Globus pallidus (tissue), 1 donor: ENCODE measurements at regions not wholly inside any gene's neighbourhood (a gene's known extent, or its start where the extent isn't known, plus 50 kb on each side); places are given as distances from the start of the nearest gene placed in this dataset.
"Not testable (repeated sequence)": the region's sequence is repeated elsewhere in the genome, so short reads cannot be mapped to it uniquely, and the experiment has no call there.

Source experiments
- DNase-seq: peaks from one replicate; pipeline ENCODE4 v3.0.0-alpha.2; 2015; ENCODE audit warnings: low spot score

DNA sequence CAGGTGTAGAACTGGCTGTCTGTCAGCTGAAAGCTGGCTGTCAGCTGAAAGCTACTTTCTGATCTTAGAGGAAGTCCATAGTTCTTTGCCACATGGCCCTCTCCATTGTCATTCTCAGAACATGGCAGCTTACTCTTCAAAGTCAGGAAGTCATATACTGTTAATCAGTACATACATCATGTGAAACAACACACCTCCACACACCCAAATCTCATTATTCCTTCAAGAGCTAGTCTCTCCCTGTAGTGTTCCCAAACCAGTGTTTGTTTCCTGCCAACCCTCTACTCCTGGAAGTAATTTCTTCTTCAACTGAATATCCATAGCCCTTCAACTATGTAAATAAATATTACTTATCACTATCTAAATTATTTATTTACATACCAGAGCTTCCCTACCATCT lies 58.9 kb downstream of the OR5AK2 start:
- no peak for DNase-seq

DNA sequence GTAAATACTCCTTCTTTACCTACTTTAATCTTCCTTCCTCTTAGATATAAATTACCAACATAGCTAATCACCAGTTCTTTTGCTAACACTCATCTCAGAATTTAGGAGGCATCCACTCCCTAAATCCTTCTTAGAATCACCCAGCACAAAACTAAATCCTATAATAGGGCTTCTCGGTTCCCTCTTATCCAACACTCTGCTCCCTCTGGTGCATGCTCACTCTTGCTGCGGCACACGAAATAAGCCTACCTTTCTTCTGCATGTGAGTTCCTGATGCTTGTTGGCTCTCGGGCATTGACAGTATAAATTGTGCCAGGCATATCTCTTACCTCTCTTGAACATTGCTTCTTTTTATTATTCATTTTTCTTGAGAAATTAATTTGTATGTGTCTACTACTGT lies 61.0 kb downstream of the OR5AK2 start:
- no peak for DNase-seq

DNA sequence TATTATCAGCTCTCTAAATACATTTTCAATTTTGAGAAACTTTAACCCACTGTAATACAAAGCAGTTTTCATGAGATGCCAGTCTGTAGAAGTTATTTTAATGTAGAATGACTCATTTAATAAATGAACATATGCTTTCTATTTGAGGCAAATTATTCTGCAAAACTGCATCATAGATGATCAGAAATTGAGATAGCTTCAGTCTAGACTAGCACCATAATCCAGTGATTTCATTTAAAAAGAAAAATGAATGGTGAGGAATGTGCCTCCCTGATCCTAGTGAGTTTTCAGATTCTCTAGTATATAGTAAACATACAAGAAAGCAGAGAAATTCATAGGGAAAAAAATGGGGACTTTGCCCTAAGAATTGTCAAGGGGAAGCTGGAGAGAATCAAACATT lies 66.1 kb downstream of the OR5AK2 start:
- no peak for DNase-seq

DNA sequence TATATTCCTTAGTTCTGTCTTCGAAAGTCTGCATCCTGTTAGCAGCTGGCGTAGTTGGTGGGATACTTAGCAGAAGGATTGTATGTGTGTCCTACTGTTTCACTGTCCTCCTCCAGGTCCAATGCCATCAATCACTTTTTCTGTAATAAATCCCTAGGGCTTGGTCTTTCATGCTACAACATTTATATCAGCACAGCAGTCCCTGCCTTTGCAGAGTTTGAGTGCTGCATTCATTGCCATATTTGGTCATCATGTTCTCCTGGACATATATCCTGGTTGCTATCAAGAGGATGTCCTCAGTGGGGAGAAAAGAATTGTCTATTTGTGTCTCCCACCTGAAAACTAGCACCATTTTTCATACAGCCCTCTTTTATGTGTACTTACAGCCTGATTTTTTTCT lies 67.0 kb downstream of the OR5AK2 start:
- DNase-seq = no peak

DNA sequence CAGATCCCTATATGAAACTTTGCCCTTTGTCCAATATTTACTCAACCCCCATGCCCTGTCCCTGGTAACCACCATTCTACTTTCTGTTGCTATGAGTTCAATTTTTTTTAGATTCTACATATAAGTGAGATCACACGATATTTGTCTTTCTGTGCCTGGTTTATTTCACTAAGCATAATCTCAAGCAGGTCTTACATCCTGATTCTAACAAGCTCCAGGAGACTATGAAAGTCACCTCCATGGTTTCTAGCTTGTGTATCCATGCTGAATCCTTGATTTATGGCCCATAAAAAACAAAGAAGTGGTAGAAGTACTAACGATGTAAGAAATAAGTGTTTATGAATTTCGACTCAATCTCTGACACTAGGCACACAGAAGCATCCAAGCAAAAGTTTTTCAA lies 68.0 kb downstream of the OR5AK2 start:
- no peak for DNase-seq

DNA sequence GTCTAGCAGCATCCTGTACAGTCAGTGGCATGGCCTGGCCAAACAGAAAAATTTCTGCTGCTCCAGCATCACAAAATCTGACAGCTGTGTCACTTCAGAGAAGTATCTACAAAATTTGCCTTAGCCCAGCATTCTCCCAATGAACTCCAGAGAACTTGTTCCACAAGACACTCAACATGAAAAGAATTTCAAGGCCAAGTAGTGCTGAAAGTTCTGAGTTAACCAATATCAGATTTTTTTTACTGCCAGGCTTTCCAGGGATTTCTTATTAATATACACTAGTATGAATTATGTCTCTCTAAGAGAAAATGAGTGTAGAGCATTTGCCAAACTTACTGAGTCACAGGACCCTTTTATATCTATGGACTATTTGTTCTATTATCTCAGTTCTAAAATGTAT lies 68.8 kb downstream of the OR5AK2 start:
- no peak for DNase-seq

DNA sequence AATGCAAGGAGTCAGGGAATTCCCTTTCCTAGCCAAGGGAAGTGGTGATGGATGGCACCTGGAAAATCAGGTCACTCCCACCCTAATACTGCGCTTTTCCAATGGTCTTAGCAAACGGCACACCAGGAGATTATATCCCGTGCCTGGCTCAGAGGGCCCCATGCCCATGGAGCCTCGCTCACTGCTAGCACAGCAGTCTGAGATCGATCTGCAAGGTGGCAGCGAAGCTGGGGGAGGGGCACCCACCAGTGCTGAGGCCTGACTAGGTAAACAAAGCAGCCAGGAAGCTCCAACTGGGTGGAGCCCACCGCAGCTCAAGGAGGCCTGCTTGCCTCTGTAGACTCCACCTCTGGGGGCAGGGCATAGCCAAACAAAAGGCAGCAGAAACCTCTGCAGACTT lies 74.2 kb downstream of the OR5AK2 start:
- not testable (repeated sequence) for DNase-seq

DNA sequence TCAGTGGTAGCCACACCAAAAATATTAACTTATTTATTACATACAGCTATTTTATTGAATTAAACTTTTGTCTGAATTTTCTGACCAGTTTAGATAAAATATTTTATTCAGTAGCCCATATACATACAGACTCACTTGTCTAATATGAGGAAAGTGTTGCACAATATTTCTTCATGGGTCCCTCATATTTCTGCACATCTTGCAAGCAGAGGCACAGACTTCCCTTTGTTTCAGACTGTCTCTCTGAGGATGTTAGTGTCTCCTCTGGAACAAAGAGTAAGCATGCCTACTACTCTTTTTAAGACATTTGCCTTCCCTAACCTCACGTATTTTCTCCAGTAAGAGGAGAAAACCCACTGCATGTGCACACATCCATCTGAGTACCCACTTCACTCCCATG lies 81.2 kb downstream of the OR5AK2 start:
- no peak for DNase-seq

DNA sequence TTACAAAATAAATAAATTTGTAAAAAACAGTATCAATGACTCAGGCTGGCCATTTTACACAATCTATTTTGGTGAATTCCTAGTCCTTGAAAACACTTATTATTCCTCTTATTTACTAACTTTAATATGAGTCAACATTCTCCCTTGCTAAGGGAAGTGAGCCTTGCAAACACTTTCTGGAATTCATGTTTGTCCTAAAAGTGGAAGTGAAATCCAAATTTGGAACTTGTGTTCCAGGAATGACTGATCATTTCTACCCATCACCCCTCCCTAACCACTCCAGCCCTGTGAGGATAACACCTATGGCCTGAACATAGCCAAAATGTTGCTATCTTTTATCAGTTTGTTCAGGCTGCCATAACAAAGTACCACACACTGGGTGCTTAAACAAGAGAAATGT lies 83.1 kb downstream of the OR5AK2 start:
- DNase-seq = no peak

DNA sequence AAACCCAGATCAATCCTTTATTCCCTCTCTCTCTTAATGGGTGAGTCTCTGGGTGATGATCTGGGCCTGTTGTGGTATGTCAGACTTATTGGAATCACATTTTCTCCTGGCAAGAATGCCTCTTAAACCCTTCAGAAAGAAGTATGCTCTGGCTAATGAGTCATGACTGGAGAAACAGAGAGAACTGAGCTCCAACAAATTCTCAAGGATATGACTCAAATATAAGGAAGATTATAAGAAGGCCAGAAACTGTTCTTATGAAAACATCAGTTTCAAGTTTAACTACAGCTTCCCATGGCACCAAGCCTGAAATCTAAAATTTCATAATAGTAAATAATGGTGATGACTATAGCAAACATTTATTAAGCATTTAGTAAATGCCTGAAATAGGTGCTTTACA lies 83.9 kb downstream of the OR5AK2 start:
- no peak for DNase-seq

DNA sequence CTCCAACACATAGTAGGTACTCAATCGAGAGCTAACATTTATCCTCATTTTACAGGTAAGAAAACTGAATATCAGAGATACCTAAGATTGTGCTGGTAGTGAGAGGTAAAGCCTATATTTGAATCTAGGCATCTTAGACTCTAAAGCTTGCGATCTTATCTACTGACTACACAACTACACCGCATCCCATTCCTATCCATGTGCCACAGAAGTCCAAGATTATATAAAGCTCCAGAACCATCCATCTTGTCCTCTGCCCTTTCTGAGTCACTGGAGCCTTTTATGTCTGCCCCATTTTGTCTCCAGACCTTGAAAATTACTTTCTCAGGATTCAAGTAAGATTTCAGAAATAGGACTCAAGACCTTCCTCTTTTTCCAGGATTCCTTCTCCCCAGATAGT lies 84.4 kb downstream of the OR5AK2 start:
- DNase-seq = no peak

DNA sequence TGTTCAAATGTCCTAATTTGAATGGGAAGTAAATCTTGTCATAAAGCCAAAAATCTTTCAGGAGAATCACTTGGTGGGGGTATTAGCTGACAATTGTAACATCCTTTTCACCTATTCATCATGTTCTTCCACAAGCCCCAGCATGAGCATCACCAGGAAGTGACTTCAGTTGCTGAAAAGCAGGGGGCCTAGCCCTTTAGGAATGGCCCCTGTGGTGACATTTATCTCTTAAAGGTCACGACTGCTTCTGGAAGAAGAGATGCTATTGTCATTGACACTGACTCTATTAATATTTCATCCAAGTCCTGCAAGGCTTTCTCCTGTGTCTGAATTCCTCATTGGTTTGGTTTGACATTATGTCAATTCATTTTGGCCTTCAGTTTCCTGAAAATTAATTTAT lies 92.6 kb downstream of the OR5AK2 start:
- DNase-seq = no peak

DNA sequence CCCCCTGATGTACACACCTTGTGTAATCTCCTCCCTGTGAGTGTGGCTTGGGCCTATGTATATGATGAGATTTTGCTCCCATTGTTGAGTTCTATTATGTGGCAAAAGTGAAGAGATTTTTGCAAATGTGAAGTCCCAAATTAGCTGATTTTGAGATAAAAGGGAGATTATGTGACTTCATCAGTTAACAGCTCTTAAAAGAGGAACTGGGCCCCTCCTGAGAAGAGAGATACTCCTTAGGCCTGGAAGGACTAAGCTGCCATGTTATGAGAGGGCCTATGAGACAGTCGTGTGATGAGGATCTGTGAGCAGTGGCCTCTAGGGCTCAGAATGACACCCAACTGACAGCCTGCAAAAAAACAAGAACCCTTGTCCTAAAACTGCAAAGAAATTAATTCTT lies 93.4 kb downstream of the OR5AK2 start:
- DNase-seq = no peak

DNA sequence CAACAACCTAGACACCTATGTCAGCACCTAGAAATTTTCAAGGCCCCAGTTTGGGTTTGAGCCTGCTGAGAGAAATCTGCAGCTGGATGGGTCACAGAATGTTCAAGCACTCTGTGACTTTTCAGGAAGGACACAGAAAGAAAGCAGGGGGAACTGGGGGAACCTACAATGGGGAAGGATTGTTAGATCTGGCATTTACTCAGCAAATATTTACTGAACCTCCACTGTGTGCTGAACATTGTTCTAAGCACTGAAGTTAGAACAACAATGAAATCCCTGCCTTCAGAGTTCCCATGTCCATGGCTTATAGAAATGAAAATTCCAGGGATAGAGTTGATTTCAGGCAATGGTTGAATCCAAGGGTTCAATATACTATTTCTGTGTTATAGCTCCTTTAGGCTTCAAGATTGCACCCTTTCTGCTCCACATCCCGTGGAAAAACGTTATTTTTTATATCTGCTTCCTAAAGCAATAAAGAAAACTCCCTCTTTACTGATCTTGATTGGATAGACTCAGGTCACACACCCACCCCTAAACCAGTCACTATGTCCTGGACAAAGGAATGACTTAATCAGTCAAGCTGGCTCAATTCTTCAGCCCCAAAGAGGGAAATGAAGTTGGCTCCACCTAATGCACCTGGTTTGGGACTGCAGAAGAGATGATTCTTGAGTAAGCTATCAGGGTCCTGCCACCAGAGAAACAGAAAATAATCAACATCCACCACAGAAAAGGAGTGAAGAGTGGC lies 95.1 kb downstream of the OR5AK2 start:
- DNase-seq = no peak

DNA sequence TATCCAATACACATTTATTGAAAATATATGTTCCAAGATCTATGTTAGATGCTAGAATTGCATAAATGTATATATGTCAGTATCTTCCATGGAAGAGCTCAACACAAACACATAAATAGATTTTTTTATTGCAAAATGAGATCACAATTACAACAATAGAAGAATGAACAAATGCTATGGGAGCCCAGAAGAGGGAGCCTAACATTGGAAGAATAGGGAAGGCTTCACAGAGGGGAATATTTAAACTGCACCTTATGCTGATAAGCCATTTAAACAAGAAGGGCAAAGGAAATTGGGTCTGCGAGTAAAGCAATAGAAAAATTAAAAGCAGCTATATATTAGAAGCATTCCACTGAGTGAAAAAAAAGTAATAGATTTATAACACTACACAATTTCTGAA lies 96.1 kb upstream of the LRRC55 start:
- DNase-seq = no peak

DNA sequence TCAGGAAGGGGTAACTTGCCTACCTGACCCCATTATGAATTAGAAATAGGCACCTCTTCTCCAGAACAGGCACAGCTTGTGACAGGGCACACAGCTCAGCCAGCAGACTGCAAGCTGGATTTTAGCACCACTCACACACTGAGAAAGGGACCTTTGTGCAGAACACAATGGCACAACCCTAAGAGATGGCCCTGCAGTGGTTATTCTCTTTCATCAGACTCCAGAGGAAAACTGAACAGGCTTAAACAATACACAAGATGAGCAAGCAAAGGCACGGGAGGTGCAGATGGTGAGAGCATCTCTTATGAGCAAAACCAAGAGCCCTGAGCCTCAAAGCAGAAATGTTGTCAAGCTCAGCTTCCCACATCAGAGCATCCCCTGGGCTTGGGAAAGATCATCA lies 93.8 kb upstream of the LRRC55 start:
- peak; percentile 31 for DNase-seq

DNA sequence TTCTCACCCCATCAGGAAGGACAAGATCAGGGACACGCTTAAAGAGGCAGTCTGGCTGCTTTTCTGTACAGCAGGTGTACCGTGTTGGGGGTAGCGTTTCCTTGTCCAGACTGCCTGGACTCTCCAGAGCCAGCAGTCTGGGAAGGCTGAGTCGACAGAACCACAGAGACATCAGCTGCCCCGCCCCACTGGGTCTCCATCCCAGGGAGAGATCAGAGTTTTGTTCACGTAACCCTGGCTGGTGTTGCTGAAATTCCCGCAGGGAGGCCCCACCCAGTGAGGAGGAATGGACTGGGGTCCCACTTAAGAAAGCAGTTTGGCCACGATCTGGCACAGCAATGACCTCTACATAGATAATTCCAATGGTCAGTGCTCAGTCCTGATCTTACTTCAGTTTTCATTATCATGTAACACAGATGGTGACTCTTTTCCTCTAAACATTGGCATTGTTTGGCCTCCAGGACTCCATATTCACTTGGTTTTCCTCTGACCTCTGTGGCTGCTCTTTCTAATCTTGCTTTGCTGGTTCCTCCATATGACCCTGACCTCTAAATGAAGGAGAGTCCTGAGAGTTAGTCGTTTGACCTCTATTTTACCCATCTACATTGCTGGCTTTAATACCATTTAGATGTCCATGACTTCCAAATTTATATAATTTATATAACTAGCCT lies 89.6 kb upstream of the LRRC55 start:
- DNase-seq = no peak

DNA sequence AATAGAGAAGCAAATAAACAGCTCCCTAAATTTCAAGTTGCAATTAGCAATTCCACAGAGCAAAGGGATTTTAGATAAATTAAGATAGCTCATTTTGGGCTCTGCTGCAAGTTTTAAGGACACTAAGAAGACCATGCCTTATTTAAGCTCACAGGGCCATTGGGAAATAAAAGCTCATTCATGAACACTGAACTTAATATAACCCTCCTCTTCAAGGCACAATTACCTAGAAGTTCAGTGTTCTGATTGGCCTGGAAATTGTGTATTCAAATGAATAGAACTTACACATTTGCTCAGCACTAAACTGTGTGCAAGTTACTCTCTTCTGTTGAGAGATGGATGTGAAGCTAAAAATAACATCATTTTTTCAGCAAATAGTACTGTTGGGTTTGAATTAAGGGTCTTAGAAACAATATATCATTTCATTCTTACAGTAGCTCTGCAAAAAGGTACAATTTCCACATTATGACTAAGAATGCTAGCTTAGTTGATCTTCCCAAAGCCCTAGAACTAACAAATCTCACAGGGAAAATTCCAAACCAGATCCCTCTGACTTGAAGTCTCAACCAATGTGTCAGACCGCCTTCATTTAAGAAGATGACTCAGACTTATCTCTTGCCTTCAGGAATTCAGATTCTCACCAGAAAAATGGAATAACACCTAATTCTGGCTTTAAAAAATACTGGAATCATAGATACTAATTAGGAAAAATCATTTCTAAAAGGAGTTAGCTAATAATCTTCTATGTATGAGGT lies 87.4 kb upstream of the LRRC55 start:
- DNase-seq = no peak

DNA sequence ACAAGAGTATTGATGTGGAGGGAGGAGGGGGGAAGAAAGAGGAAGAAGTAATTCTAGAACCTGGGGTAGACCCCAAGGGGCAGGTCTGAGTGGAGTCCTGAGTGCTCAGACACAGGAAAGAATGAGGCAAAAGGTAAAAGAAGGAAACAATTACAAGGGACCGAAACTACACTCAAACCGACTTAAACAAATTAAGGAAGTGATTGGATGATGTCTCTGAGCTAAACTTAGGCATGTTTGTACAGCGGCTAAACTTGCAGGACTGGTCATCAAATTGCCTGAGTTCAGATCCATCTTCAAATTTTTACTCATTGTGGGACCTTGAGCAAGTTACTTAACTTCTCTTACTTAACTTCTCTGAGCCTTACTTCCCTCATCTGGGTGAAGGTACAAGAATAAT lies 86.3 kb upstream of the LRRC55 start:
- DNase-seq = no peak

DNA sequence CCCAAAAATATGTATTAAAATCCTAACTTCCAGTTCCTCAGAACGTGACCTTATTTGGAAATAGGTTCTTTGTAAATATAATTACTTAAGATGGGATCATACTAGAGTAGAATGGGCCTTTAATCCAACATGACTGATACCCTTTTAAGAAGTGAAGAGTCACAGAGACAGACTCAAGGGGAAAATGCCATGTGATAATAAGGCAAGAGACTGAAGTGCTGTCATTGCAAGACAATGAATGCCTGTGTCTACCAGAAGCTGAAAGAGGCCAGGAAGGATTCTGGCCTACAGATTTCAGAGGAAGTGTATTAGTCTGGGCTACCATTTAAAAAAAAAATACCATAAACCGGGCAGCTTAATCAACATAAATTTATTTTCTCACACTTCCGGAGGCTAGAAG lies 85.9 kb upstream of the LRRC55 start:
- DNase-seq = no peak

DNA sequence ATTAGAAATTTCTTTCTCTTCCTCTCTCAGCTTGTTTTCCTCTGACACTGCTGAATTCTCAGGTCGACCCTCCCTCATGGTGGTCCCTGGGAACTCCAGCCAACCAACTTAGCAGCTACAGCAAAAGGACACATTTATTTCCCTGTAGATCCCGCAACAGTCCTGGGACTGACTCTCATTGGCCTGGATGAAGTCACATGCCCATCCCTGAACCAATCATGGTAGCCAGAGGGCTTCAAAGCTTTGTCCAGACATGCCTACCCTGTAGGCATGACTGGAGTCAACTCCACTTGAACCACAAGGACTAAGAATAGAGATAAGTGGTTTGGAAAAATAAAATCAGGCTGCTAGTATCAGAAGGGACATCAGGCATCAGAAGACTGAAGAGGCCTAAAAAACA lies 84.6 kb upstream of the LRRC55 start:
- DNase-seq = no peak

DNA sequence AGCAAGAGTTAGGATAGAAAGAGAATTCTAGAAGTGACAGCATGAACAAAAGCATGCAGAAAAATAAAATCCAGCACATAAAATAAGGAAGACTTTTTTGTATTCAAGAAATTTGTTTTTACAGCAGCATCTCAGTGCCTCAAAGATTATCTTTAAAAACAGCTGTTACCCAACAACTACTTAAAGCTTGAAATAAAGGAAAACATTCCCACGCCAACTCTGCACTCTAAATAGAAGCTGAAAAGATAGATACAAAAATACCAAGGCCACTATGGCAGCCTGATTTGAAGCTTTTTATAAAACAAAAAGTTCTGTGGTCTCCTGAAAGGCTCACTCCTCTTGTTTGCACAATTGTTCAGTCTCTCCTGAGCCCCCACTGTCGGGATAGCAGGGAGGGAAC lies 83.6 kb upstream of the LRRC55 start:
- no peak for DNase-seq

DNA sequence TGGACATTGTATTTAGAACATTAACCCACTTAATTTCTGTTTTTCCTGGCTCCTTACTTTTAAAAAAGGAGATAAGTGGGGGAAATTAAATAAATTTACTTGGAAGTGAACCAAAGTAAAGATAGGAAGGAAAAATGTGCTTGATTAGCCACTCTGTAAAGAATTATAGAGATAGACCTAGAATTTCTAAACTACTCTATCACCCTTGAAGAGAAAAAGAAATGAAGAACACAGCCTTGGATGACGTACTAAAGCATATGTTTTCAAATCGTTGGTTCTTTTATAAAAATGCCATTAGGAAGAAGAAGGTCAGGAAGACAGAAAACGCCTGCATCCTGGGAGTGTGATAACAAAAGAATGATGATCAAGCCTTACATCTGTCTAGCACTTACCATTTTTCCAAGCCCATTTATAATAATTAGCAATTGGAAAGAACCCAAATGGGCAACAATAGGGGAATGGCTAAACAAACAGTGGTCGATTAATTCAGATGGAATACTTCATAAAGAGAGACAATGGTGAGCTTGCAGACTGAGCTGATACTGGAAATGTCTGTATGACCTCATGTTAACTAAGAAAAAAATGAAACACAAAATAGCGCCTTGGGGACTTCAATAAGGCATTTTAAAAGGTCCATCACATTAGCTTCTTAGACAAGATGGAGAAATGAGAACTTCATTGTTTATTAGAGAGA lies 81.0 kb upstream of the LRRC55 start:
- DNase-seq = no peak
